Stimulated activated CD8-positive, alpha-beta memory T cell treated with anti-CD3 and anti-CD28 coated beads, Interleukin-15, amount 100 ng/mL, for 48 hours (primary cell): ENCODE measurements at regions not wholly inside any gene's neighbourhood (a gene's known extent, or its start where the extent isn't known, plus 50 kb on each side); places are given as distances from the start of the nearest gene placed in this dataset.

Source experiments
- DNase-seq, 2 donors: peaks; one replicate each; pipeline ENCODE4 v3.0.0-alpha.2; 2020; ENCODE audit warnings: low read depth in 2 of 2

DNA sequence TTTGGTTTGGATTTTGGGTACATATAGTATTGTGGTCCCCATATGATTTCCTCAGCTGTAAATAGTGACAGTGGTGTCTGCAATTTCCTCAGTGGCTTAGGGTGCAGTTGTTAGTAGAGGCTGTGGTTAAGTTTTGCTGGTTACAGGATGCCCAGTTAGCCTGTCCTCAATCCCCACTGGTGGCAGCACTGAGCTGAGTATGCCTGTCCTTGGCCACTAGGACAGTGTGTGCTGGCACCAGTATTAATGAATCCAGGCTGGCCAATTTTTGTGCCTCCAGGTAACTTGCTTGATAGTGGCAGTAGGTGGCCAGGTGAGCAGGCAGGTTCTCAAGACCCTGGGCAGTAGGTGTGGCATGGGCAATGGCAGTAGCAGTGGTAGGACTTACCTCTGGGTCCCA lies 973.1 kb downstream of the TMEM182 start:
- DNase-seq, result no peak

DNA sequence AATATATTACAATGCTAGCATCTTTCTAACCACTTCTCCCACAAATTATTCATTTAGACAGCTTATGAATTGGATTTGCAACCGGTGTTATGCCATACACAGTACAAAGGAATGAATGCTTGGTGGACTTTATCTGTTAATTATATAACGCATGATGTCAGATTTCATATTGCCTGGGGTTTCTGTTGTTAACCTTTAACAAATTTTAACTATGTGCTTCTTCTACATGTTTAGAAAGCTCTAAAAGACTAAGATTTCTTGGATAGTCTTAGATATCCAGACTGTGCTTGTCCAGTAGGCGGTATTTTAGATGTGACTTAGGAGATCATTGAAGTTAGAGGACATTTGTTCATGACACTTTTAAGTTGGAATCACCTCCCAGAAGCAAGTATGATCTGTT lies 976.3 kb downstream of the TMEM182 start:
- no peak for DNase-seq

DNA sequence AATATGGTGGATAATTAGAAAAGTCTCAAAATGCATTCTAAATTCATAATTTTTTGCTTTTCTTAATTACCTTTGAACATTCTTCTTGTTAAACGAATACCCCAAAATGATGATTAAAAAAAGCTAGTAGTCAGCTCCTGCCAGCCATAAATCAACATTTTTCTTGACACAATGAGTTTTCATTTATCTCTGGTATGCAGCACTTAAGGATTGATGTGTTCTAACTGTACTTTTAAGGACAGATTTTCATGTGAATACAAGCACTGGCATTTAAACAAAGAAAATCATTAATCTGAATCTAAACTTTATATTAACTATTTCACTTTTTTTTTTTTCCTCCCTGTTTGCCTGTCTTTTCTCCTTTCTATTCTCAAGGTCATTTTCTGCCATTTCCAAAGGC lies 976.8 kb downstream of the TMEM182 start:
- DNase-seq, result no peak

DNA sequence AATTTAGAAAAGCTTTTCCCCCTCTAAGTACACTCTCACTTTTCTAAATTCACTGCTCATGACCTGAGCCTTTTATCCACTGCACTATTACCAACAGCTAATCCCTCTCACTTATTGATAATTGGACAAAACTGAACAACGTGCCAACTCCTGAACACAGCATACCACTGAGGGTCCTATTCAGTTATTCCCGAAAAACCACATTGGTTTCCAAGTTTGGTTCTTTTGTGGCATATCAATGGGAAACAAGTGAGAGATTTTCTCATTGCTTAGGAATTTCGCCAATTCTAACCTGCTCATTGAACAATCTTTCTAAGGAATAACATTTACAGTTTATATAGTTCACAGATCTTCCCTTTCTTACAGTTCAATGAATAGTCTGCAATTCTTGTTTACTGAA lies 977.4 kb downstream of the TMEM182 start:
- no peak for DNase-seq

DNA sequence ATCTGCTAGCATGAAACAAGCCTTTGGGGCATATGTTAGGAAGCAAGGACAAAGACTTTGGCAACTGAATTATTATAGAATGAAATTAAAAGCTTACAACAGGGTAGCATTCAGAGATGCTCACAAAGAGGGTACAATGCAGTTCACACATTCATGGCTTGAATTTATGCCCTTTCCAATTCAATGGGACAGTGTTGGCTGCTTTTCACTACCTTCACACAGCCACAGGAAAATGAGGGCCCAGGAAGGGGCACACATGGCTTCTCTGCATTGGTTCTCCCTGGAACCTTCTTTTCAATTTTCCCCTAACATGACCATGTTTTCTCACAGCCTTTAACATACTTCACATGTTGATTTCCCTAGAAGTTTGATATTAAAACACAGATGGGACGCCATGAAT lies 978.1 kb downstream of the TMEM182 start:
- DNase-seq, result no peak

DNA sequence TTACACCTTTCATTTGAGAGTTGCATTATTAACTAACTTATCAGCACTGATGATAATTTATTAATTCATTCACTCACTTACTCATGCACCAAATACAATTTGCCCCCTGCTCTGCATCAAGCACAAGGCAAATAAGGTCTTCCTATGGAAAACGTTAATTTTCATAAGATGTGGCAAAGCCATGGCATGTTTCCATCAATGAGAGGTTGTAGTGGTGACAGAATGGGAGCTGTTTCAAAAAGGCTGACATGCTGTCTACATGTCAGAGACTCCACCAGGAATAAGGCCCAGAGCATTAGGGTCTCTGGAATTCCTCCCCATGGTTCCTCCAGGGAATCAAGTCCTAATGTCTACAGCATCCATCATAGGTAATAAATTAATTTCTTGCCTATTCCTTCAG lies 978.8 kb downstream of the TMEM182 start:
- no peak for DNase-seq

DNA sequence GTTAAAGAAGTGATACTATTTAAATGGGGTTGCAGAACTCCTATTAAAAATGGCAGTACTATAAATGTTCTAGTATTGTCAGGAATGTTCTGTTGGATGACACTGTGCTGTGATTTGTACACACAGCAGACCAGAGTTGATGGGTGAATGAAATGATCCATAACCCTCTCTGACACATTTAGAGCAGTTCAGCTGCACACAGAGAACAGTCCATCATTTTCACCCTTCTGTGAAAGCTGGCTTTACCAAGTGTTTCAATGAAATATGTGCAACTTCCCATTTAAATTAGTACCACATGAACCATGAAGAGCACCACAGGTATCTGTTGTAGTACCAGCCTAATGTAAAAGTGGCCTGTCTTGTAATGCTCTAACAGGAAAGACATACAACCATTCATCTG lies 981.4 kb downstream of the TMEM182 start:
- no peak for DNase-seq

DNA sequence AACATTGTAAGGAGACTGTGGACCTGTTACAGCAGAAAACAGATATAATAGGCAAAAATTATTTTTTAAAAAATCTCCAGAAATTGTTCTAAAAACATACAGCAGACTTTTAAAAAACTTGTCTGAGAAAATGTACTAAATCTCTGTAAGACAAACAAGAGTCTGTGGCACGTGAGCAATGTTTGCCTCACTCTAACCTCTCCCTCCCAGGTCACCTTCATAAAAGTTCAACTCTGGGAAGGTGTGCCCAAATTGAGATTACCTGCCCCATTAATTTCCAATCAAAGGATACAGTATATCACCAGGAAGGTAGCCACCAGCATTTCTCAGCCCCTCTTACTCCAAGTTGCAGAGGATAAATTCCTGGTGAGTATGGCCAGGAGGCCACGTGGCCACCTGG lies 992.7 kb downstream of the TMEM182 start:
- no peak for DNase-seq

DNA sequence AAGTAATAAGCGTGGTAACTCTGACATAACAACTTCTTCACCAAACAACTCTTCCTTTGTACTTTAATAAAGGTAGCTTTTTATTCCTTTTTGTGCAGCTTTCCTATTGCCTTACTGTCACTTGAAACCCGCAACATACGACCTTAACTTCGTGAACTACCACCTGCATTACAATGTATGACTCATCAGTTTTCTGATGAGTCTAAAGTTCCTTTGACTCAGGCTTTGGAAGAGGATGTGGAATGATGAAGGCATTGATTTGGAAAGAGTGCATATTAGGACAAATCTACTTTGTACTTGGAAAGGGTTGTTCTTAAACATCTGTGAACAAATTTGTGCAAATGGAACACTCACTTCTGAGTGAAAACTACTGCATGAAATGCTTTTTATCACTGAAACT lies 1012.1 kb downstream of the TMEM182 start:
- DNase-seq, result no peak

DNA sequence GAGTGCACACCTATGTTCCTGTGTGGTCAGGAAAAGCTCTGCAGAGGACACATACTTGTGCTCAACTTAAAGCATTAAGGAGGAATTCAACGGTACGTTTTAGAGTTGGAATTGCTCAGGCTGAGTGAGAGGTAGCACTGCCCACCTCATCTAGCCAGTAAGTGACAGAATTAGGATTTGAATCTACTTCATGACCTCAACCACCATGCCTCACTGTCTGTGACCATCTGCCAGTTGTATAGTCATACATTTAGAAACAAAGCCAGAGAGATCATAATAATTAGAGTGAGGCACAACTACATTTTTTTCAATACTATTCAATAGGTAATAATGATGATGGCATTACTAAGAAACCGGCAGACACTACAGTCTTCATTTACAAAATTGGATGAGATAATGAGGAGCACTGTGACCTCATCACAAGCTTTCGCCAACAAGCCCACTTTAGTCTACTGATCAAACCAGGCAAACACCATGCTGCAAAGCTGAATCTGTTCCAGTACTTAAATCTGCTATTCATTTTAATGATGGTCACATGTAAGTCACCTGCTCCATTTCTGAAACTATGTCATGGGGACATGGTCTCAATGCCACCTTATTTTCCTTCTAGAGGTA lies 1018.4 kb downstream of the TMEM182 start:
- no peak for DNase-seq

DNA sequence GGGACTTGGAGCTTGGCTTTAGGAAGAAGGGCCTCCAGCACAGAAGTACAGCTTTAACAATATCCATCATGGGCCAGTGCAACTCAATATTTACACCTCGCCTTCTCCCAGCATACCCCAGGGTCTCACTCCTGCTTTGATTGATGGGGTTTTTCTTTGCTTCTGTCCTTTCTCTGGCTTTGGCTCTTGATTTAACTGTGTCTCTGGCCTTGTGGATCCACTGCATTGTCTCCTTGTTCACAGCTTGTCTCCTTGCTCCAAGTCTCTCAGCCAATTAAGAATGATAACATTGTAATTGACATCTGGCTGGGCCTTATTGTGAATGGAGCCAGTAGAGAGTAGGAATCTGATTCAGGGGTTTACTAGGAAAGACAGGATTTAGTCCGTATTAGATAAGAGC lies 1019.5 kb downstream of the TMEM182 start:
- DNase-seq, result no peak

DNA sequence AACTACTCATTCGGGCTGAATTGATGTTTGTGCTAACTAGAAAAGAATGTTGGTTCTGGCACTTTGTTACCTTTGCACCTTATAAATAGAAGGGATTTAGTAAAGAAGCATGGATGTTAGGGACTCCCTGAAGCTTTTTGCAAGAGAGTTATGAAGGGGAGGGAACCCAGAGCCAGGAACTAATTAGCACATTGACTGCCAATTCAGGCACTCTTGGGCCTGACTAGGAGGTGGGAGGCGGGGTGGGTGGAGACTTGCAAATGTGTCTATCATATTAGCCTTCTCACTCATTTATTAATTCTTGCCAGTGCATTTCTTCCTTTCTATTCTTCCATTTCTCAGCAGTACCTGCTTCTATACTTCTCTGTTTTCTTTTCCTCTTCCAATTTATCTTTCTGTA lies 1022.4 kb downstream of the TMEM182 start:
- no peak for DNase-seq

DNA sequence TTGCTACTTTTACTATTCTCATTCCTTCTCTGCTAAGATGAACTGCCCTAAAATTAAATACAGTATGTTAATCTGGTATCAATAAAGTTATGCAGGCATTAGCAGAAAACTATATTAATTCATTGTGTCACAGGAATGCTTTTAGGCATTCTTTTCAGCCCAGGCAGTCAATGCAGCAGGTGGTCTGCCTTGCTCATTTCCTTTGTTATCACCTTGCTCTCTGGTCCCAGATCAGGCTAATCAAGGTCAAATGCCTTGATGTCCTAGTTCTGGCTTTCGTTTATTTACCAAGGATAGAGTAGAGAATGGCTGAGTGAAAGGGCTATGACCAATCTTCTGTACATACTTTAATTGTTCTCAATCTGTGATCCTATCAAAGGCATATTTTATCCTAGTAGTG lies 1023.6 kb downstream of the TMEM182 start:
- no peak for DNase-seq

DNA sequence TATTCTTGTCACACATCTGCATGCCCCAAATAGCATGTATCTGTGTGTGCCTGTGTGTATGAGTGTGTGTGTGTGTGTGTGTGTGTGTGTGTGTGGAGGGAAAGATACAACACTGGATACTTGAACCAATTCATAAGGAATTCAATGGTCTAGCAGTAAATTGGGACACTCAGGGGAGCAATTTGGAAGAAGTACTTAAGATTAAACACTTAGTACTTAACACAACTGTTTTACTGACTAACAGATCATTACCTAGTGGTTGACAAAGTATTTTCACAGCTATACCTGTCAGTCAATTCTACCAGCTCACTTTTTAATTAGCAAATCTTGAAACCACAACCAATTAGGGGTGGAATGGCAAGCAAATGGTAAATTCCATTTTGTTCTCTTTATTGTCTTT lies 1024.1 kb downstream of the TMEM182 start:
- no peak for DNase-seq

DNA sequence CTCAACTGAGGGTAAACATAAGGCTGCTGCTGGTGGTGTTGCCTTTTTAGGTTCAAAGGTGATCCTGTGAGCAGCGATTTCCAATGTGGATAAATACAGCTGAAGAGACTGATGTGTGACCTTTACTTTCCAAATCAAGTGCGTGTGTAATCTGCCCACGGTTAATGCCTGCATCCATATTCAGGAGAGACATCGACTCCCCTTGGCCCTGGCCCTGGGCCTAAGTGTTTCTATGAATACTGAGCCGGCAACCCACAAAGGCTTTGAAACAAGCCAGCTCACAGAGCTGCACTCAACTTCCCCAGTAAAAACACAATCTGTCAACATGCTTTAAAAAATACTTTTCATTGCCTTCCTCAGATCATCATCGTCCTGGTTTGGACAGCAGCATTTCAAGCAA lies 1026.6 kb downstream of the TMEM182 start:
- DNase-seq, result no peak

DNA sequence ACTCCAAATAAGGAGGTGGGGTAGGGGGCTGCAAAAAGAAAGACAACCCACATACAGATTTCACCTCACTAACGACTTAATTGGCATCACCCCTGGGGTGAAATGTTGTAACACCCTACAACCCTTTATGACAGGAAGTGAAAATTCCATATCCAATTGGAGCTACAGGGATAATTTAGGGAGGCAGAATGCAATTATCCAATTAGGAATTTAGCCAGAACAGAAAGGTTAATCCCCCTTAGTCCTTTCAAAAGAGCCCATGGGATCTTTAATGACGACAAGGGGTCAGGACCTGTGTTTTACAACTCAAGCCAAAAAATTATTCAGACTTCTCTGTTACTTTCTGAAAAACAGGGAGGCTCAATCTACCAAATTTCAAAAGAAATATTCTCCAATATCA lies 1027.1 kb downstream of the TMEM182 start:
- DNase-seq, result no peak

DNA sequence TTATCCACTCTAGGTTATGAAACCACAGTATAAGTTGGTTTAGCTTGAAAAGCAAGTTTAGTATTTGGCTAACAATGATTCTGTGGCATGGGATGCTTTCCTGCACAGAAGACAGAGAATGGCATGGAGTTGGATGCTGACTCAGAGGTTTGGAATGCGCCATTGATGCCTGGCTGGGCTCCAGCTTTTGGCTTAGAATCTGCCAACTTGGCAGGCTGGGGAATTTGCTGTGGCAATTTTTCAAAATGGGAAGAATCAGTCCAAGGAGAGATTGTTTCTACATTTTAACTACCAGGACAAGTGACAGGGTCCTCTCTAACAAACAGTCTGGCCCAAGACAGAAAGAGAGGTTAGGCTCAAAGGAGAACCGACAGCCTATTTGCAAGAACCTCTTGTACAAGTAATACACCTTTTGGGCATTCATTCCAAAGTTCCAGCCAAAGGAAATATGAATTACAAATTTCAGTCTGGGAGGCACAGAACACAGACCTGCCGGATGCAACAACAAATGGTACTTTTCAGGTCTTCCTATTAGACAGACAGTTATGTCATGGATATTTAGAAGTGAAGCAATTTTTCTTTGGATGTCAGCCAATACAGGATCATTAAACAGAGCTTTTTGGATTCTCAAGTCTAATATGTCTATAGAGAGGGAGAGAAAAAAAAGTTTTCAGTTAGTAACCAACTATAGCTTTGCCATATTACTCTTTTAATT lies 1027.7 kb downstream of the TMEM182 start:
- DNase-seq, result no peak

DNA sequence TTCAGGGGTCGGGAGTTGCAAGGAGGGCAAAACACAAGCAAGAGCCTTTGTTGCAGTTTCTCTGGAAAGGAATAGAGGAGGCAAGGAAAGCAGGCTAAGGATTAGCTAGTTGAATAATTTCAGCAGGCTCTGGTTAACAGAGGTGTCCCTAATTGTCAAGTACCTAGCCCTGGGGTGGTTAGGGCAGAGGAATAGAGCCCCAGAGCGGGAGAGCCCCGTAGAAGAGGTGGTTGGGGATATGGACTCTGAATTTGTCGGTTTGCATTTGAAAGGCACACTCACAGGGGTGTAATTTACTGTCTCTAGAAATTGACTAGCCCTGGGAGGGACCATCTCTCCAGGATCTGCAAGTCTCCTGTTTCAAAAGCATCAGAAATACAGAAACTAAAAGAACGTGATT lies 1030.2 kb downstream of the TMEM182 start:
- DNase-seq, result no peak

DNA sequence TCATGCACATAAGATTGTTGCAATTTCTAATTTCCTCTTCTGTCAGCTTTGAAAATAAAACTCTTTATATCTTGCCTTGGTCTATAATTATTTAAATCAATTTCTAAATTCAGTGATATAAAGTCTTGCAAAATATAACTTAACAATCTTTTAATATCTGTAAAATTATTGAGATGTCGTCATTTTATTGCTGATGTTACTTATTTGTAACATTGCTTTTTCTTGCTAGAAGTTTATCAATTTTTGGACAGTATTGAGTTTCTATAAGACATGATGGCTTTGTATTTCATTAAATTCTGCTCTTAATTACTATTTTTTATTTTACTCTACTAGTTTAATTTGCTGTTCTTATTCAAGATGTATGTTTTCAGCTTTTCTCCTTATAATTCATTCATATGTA lies 1036.5 kb downstream of the TMEM182 start:
- DNase-seq, result no peak

DNA sequence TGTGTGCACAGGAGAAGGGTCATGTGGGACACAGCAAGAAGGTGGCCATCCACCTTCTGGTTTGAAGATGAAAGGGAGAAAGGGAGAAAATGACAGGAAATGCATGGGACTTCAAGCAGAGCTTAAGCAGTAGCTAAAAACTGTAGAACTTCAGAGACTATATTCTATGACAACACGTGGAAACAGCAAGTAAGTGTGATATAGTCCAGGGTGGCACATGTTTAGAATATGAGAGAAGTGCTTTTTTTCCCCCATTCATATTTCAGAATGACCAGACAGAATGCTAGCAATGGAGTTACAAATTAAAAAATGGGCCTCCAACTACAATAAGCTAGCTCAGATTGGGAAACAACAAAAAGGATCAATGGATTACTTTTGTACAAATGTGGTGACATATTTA lies 1042.2 kb downstream of the TMEM182 start:
- no peak for DNase-seq

DNA sequence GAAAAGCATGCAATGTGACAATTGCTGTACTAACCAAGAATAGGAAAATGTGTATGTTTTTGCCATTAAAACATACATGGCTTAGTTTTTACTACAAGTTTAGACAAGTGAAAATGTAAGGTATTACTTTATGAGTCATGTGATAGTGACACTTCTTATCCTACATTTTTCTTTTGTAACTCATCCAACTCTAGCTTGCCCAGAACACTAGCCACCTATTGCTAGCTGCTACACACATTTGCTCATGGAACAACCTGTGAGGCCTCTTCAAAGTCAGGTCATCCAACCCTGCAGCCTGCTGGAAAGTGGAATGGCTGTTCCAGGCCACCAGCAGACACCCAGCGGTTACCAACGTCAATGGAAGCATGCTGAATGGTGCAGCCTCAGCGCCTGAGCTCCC lies 1043.9 kb downstream of the TMEM182 start:
- no peak for DNase-seq

DNA sequence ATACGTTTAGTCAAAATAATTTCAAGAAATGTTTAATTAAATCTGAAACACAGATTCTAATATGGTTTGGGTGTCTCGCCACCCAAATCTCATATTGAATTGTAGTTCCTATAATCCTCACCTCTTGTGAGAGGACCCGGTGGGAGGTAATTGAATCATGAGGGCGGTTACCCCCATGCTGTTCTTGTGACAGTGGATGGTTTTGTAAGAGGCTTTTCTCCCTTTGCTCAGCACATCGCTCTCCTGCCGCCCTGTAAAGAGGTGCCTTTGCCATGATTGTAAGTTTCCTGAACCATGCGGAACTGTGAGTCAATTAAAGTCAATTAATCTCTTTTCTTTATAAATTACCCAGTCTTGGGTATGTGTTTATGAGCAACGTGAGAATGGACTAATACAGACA lies 1045.1 kb upstream of the POU3F3 start:
- no peak for DNase-seq

DNA sequence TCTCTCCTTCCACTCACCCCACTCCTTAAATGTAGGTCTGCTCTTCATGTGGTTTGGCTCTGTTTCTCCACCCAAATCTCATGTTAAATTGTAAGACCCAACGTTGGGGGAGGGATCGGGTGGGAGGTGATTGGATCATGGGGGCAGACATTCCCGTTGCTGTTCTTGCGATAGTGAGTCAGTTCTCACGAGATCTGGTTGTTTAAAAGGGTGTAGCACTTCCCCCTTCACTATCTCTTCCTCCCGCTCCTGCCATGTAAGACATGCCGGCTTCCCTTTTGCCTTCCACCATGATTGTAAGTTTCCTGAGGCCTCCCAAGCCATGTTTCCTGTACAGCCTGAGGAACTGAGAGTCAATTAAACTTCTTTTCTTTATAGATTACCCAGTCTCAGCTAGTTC lies 1044.5 kb upstream of the POU3F3 start:
- DNase-seq, result no peak

DNA sequence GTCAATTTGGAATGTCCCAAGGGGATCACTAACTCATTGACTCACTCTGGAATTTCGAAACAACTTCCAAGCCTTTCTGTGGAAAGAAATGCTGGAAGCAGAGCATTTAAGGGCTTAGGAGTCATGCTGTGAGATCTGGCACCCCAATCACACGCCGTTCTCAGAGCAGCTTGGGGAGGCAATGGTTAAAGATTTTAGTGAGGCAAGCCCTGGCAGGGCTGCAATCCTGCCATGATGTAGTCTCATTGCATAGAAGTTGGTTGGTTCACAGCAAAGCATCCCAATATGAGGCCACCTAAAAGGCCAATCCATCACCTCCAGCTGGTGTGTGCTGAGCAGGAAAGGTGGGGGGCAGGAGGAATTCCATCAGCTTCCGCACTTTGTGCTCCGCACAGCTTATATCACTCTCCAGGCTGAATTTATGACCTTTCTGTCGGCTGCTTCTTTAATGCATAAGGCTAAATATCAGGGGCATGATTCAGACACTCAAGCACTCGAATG lies 1043.9 kb upstream of the POU3F3 start:
- DNase-seq, result no peak
